ENCODE measurements at regions not wholly inside any gene's neighbourhood (a gene's known extent, or its start where the extent isn't known, plus 50 kb on each side); places are given as distances from the start of the nearest gene placed in this dataset.

DNA sequence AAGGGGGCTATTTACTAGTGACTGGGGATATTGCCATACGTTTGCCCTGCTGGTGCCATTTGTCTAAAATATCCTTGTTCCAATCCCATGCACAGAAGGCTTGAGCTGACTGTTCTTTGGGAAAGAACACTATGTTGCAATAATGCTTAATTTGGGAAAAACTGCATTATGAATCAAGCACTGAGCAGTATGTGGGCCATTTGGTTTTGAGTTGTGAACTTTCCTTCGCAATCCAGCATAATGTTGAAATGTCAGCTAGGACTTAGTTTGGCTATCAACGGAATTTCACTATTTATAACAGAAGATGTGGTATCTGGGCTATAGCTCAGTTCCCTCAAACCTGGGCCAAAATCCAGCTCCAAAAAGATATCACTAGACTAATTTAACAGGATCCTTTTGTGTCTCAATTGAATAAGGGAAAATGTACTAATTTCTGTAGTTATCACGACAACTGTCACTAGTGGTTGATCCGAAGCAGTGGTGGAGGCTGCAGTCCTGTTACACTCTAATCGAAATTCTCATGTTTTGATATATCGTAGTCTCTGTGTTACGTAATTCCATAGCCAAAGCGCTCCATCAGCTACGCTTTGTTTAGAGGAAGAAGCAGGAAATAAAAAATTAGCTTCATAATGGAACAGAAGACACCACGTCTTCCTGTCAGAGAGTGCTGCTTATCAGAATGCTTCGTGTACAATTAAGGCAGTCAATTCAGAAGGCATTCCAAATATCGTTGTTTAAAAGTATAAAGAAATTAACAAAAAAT lies 686.8 kb upstream of the SALL3 start:
- no peaks in the 10 kb centered on the region for H3K36me3 ChIP-seq
- H3K27ac ChIP-seq, result no peak overlapping the region
- intact Hi-C loops (cut with DNase I; ENCODE audit: low total_unique reads), result no loop called here
- H3K27me3 ChIP-seq, result peaks cover 0 to 11% of the 10 kb centered on the region in 2 donors
- TF ChIP-seq, protein P1, sequence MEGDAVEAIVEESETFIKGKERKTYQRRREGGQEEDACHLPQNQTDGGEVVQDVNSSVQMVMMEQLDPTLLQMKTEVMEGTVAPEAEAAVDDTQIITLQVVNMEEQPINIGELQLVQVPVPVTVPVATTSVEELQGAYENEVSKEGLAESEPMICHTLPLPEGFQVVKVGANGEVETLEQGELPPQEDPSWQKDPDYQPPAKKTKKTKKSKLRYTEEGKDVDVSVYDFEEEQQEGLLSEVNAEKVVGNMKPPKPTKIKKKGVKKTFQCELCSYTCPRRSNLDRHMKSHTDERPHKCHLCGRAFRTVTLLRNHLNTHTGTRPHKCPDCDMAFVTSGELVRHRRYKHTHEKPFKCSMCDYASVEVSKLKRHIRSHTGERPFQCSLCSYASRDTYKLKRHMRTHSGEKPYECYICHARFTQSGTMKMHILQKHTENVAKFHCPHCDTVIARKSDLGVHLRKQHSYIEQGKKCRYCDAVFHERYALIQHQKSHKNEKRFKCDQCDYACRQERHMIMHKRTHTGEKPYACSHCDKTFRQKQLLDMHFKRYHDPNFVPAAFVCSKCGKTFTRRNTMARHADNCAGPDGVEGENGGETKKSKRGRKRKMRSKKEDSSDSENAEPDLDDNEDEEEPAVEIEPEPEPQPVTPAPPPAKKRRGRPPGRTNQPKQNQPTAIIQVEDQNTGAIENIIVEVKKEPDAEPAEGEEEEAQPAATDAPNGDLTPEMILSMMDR (IDR thresholded peaks at IDR 0.05), result no peak
- no peak for TF ChIP-seq POLR2A (IDR thresholded peaks at IDR 0.05)
- H3K4me3 ChIP-seq, result peak overlapping the region in 1 of 3 donors; percentile 4
- DNase-seq (ENCODE audit: low spot score in 2 of 2), result no peak
- H3K4me1 ChIP-seq, result no peaks in the 10 kb centered on the region
- no peaks in the 10 kb centered on the region for H3K9me3 ChIP-seq

- Histone ChIP-seq H3K4me1 (no peaks in the 10 kb centered on the region), H3K4me3 (peak overlapping the region in 1 of 3 donors; percentile 4), H3K9me3 (no peaks in the 10 kb centered on the region), H3K27me3 (peaks cover 0 to 11% of the 10 kb centered on the region in 2 donors), H3K36me3 (no peaks in the 10 kb centered on the region), H3K27ac (no peak overlapping the region)
- DNase-seq (ENCODE audit: low spot score in 2 of 2), result no peak
- no peak for TF ChIP-seq POLR2AphosphoS5 (IDR thresholded peaks at IDR 0.05)
- no peak for TF ChIP-seq POLR2A (IDR thresholded peaks at IDR 0.05)
- TF ChIP-seq, protein P1 (IDR thresholded peaks at IDR 0.05), result no peak
- intact Hi-C loops (cut with DNase I; ENCODE audit: low total_unique reads), result no loop called here
These were observed 686.1 kb upstream of the SALL3 start for GRCh38 chr18:78293540-78293939.

DNA sequence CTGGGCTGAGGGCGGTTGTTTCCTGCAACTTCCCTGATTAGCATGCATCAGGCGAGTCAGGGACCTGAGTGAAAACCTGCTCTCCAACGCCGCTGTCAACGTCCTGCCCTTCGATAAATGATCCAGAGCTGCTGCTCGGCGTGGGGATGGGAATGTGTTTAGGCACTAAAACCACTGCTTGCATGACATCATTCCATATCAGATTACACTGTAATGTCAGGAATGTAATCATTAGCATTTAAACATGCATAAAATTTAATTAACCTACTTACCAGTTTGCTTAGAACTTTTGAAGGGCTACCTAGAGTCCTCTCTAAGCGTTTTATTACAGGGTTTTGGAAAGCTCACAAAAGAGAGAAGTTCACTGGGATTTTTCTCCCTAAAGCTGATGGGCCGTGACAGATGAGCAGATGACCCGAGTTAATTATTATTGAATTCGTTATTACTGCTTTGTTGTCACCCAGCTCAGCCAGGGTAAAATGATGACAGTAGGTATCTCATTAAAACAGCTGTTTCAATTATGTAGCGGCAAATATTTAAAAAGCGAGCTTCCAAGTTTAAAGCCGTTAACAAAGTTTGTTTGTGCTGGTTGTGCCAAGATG lies 685.6 kb upstream of the SALL3 start:
- H3K36me3 ChIP-seq, result no peaks in the 10 kb centered on the region
- peak overlapping the region in 1 of 3 donors; percentile 4 for H3K4me3 ChIP-seq
- intact Hi-C loops (cut with DNase I; ENCODE audit: low total_unique reads), result no loop called here
- H3K27ac ChIP-seq, result no peak overlapping the region
- peaks cover 0 to 11% of the 10 kb centered on the region in 2 donors for H3K27me3 ChIP-seq
- no peak for DNase-seq (ENCODE audit: low spot score in 2 of 2)
- no peaks in the 10 kb centered on the region for H3K4me1 ChIP-seq
- H3K9me3 ChIP-seq, result no peaks in the 10 kb centered on the region
- TF ChIP-seq, protein P1 (IDR thresholded peaks at IDR 0.05), result no peak
- TF ChIP-seq POLR2AphosphoS5 (IDR thresholded peaks at IDR 0.05) (no peak), POLR2A (IDR thresholded peaks at IDR 0.05) (no peak)

GRCh38 chr18:78295262-78295661 lies 684.4 kb upstream of the SALL3 start:
- DNase-seq (ENCODE audit: low spot score in 2 of 2), result no peak
- peaks cover 0 to 11% of the 10 kb centered on the region in 2 donors for H3K27me3 ChIP-seq
- H3K36me3 ChIP-seq, result no peaks in the 10 kb centered on the region
- no peaks in the 10 kb centered on the region for H3K4me1 ChIP-seq
- H3K4me3 ChIP-seq, result no peak overlapping the region
- H3K9me3 ChIP-seq, result no peaks in the 10 kb centered on the region
- H3K27ac ChIP-seq, result no peak overlapping the region
- TF ChIP-seq POLR2A (IDR thresholded peaks at IDR 0.05), result no peak
- TF ChIP-seq, protein P1 (IDR thresholded peaks at IDR 0.05), result no peak
- TF ChIP-seq POLR2AphosphoS5 (IDR thresholded peaks at IDR 0.05), result no peak
- intact Hi-C loops (cut with DNase I; ENCODE audit: low total_unique reads), result no loop called here

GRCh38 chr18:78296166-78296565 lies 683.5 kb upstream of the SALL3 start:
- peaks cover 0 to 11% of the 10 kb centered on the region in 2 donors for H3K27me3 ChIP-seq
- H3K4me3 ChIP-seq, result no peak overlapping the region
- H3K36me3 ChIP-seq, result no peaks in the 10 kb centered on the region
- H3K4me1 ChIP-seq, result no peaks in the 10 kb centered on the region
- TF ChIP-seq, protein P1 (IDR thresholded peaks at IDR 0.05), result no peak
- TF ChIP-seq POLR2AphosphoS5 (IDR thresholded peaks at IDR 0.05) (no peak), POLR2A (IDR thresholded peaks at IDR 0.05) (no peak)
- DNase-seq (ENCODE audit: low spot score in 2 of 2), result no peak
- intact Hi-C loops (cut with DNase I; ENCODE audit: low total_unique reads), result no loop called here
- H3K27ac ChIP-seq, result no peak overlapping the region
- H3K9me3 ChIP-seq, result no peaks in the 10 kb centered on the region
